ENCODE measurements at regions not wholly inside any gene's neighbourhood (a gene's known extent, or its start where the extent isn't known, plus 50 kb on each side); places are given as distances from the start of the nearest gene placed in this dataset.

DNA sequence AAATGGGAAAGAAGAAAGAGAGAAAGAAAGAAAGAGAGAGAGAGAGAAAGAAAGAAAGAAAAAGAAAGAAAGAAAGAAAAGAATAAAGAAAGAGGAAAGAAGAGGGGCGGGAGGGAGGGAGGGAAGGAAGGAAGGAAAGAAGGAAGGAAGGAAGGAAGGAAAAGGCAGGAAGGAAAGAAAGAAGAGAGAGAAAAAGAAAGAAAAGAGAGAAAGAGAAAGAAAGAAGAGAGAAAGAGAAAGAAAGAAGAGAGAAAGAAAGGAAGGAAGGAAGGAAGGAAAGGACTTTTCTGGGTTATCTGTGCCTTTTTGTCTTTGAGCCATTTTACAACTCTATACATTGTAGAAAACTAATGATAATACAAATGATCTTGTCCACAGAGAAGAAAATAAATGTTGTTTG, 136.6 kb upstream of the SMAD3 start (continued):
- TF ChIP-seq, protein P1, sequence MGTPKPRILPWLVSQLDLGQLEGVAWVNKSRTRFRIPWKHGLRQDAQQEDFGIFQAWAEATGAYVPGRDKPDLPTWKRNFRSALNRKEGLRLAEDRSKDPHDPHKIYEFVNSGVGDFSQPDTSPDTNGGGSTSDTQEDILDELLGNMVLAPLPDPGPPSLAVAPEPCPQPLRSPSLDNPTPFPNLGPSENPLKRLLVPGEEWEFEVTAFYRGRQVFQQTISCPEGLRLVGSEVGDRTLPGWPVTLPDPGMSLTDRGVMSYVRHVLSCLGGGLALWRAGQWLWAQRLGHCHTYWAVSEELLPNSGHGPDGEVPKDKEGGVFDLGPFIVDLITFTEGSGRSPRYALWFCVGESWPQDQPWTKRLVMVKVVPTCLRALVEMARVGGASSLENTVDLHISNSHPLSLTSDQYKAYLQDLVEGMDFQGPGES (IDR thresholded peaks at IDR 0.05) = no peak
- TF ChIP-seq, protein P2, sequence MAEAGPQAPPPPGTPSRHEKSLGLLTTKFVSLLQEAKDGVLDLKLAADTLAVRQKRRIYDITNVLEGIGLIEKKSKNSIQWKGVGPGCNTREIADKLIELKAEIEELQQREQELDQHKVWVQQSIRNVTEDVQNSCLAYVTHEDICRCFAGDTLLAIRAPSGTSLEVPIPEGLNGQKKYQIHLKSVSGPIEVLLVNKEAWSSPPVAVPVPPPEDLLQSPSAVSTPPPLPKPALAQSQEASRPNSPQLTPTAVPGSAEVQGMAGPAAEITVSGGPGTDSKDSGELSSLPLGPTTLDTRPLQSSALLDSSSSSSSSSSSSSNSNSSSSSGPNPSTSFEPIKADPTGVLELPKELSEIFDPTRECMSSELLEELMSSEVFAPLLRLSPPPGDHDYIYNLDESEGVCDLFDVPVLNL (IDR thresholded peaks at IDR 0.05; ENCODE audit: low read depth, low read length) = no peak

DNA sequence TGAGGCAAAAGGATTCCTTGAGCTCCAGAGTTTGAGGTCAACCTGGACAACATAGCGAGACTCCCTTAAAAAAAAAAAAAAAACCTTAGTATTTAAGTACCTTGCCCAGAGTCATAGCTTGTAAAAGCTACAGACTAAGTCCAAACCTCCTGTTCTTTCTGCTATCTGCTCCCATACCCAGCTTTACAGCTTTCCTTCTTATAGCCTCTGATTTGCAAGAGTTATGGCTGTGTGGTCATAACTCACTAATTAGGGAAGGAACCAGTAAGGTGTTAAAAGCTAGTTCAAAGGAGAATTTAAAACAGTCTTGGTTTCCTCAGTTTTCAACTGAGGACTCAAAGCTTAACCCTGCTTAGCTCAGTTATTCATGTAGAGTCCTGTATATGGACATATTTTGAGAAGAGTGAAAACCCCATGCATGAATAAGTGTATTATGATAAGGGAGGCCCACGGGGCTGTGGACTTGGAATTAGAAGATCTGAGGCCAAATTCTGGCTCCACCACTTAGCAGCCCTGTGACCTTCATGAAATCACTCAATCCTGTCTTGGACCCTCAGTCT, 135.5 kb upstream of the SMAD3 start:
- no peak overlapping the region for H3K4me2 ChIP-seq (ENCODE audit: control insufficient read depth, insufficient read depth)
- TF ChIP-seq, protein P3, sequence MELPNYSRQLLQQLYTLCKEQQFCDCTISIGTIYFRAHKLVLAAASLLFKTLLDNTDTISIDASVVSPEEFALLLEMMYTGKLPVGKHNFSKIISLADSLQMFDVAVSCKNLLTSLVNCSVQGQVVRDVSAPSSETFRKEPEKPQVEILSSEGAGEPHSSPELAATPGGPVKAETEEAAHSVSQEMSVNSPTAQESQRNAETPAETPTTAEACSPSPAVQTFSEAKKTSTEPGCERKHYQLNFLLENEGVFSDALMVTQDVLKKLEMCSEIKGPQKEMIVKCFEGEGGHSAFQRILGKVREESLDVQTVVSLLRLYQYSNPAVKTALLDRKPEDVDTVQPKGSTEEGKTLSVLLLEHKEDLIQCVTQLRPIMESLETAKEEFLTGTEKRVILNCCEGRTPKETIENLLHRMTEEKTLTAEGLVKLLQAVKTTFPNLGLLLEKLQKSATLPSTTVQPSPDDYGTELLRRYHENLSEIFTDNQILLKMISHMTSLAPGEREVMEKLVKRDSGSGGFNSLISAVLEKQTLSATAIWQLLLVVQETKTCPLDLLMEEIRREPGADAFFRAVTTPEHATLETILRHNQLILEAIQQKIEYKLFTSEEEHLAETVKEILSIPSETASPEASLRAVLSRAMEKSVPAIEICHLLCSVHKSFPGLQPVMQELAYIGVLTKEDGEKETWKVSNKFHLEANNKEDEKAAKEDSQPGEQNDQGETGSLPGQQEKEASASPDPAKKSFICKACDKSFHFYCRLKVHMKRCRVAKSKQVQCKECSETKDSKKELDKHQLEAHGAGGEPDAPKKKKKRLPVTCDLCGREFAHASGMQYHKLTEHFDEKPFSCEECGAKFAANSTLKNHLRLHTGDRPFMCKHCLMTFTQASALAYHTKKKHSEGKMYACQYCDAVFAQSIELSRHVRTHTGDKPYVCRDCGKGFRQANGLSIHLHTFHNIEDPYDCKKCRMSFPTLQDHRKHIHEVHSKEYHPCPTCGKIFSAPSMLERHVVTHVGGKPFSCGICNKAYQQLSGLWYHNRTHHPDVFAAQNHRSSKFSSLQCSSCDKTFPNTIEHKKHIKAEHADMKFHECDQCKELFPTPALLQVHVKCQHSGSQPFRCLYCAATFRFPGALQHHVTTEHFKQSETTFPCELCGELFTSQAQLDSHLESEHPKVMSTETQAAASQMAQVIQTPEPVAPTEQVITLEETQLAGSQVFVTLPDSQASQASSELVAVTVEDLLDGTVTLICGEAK (IDR thresholded peaks at IDR 0.05; ENCODE audit: borderline replicate concordance) = no peak
- TF ChIP-seq HDAC2 (IDR thresholded peaks at IDR 0.05) = no peak
- TF ChIP-seq, protein P4, sequence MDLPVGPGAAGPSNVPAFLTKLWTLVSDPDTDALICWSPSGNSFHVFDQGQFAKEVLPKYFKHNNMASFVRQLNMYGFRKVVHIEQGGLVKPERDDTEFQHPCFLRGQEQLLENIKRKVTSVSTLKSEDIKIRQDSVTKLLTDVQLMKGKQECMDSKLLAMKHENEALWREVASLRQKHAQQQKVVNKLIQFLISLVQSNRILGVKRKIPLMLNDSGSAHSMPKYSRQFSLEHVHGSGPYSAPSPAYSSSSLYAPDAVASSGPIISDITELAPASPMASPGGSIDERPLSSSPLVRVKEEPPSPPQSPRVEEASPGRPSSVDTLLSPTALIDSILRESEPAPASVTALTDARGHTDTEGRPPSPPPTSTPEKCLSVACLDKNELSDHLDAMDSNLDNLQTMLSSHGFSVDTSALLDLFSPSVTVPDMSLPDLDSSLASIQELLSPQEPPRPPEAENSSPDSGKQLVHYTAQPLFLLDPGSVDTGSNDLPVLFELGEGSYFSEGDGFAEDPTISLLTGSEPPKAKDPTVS (IDR thresholded peaks at IDR 0.05; ENCODE audit: low read depth, low read length) = no peak
- TF ChIP-seq, protein P5, sequence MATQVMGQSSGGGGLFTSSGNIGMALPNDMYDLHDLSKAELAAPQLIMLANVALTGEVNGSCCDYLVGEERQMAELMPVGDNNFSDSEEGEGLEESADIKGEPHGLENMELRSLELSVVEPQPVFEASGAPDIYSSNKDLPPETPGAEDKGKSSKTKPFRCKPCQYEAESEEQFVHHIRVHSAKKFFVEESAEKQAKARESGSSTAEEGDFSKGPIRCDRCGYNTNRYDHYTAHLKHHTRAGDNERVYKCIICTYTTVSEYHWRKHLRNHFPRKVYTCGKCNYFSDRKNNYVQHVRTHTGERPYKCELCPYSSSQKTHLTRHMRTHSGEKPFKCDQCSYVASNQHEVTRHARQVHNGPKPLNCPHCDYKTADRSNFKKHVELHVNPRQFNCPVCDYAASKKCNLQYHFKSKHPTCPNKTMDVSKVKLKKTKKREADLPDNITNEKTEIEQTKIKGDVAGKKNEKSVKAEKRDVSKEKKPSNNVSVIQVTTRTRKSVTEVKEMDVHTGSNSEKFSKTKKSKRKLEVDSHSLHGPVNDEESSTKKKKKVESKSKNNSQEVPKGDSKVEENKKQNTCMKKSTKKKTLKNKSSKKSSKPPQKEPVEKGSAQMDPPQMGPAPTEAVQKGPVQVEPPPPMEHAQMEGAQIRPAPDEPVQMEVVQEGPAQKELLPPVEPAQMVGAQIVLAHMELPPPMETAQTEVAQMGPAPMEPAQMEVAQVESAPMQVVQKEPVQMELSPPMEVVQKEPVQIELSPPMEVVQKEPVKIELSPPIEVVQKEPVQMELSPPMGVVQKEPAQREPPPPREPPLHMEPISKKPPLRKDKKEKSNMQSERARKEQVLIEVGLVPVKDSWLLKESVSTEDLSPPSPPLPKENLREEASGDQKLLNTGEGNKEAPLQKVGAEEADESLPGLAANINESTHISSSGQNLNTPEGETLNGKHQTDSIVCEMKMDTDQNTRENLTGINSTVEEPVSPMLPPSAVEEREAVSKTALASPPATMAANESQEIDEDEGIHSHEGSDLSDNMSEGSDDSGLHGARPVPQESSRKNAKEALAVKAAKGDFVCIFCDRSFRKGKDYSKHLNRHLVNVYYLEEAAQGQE (IDR thresholded peaks at IDR 0.05; ENCODE audit: low read depth, low read length) = no peak
- TF ChIP-seq CEBPB (IDR thresholded peaks at IDR 0.05; ENCODE audit: borderline replicate concordance in 1 of 2, low read depth in 2 of 2, low read length in 2 of 2) = no peak
- no peak for TF ChIP-seq KDM1A (IDR thresholded peaks at IDR 0.05; ENCODE audit: borderline replicate concordance)
- TF ChIP-seq ZSCAN29 (IDR thresholded peaks at IDR 0.05) = no peak
- no peak for TF ChIP-seq GATAD2B (conservative IDR thresholded peaks at IDR 0.05; ENCODE audit: low read depth)

More for the DNA sequence above, 135.5 kb upstream of the SMAD3 start:
- Histone ChIP-seq H3K4me3 (no peak overlapping the region), H3K27me3 (replicated peaks in 1 of 2; ENCODE audit: control insufficient read depth in 2 of 2, insufficient read depth in 2 of 2, low read length in 1 of 2) (no peaks in the 10 kb centered on the region), H3K9ac (ENCODE audit: control insufficient read depth, insufficient read depth, low read length) (no peak overlapping the region), H3K4me1 (ENCODE audit: control insufficient read depth, insufficient read depth, low read length) (no peaks in the 10 kb centered on the region), H3K36me3 (ENCODE audit: control insufficient read depth in 2 of 2, insufficient read depth in 2 of 2, low read length in 1 of 2) (no peaks in the 10 kb centered on the region), H3K27ac (ENCODE audit: control insufficient read depth, insufficient read depth) (no peak overlapping the region), H3K9me3 (replicated peaks; ENCODE audit: control insufficient read depth, insufficient read depth, low read length) (peaks cover 4% of the 10 kb centered on the region; the same call in 2 of the 3 replicates), H3K79me2 (ENCODE audit: control insufficient read depth, insufficient read depth, low read length) (no peaks in the 10 kb centered on the region), H2AFZ (ENCODE audit: control insufficient read depth, low read depth, low read length) (no peak overlapping the region), H4K20me1 (ENCODE audit: control insufficient read depth, insufficient read depth) (no peaks in the 10 kb centered on the region)
- SMC1A ChIA-PET (ENCODE audit: uncharacterized antibody, unreplicated experiment) = no interaction called here
- intact Hi-C loops (cut with micrococcal nuclease; ENCODE audit: unreplicated experiment) (no loop called here), in situ Hi-C loops (cut with MboI) (no loop called here)
- BruUV-seq (replicated peaks) = no TSS peak
- RAD21 ChIA-PET (ENCODE audit: unreplicated experiment) = no interaction called here
- WGBS (ENCODE audit: insufficient coverage, insufficient replicate concordance, low lambda C conversion rate, missing lambda C conversion rate) = 39% methylated on average over 2 of the region's 2 CpGs
- ATAC-seq (no peak), FAIRE-seq (no peak), DNase-seq (ENCODE audit: low read depth, low spot score) (no peak)
- POLR2A ChIA-PET = no interaction called here
- CTCF ChIA-PET = interaction anchor here (0.6 to 2.1 kb wide), 4 partner anchors 17 to 569 kb away, joined by 4 to 8 read pairs (median 4); no protein-coding TSS in a partner anchor
